ENCODE measurements at regions not wholly inside any gene's neighbourhood (a gene's known extent, or its start where the extent isn't known, plus 50 kb on each side); places are given as distances from the start of the nearest gene placed in this dataset.

DNA sequence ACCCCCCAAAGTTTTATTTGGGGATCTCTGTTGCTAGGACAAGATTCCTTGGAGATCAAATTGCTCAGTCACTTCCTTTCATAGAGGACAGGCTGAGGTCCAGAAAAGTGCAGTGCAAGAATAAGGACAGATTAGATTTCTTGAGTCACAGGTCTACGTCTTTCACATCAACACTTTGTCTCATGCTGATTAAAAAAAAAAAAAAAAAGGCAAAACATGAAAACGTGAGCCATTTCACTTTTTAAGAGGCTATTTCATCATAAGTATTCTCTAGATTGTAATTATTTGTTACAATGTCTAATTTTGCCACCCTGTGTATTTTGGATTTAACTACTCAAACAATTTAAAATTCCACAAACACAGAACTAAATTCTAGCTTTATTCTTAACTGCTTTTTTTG, 647.0 kb downstream of the TRAM1L1 start:
- no peak for DNase-seq
- Histone ChIP-seq H3K4me1 (ENCODE audit: control insufficient read depth, insufficient read depth, low read length, poor library complexity, severe bottlenecking) (no peaks in the 10 kb centered on the region), H3K9me3 (ENCODE audit: control insufficient read depth, low read length) (no peaks in the 10 kb centered on the region), H3K27ac (ENCODE audit: insufficient read depth, low read length, poor library complexity, severe bottlenecking) (no peak overlapping the region), H3K4me3 (ENCODE audit: insufficient read depth, low read depth, low read length, poor library complexity, severe bottlenecking) (no peak overlapping the region), H3K27me3 (replicated peaks; ENCODE audit: control insufficient read depth, insufficient read depth, low read length, poor library complexity, severe bottlenecking) (no peaks in the 10 kb centered on the region), H3K36me3 (ENCODE audit: control insufficient read depth, insufficient read depth, low read length) (no peaks in the 10 kb centered on the region)

GRCh38 chr4:116427666-116428065, 657.7 kb downstream of the TRAM1L1 start:
- H3K4me1 ChIP-seq (ENCODE audit: control insufficient read depth, insufficient read depth, low read length, poor library complexity, severe bottlenecking): no peaks in the 10 kb centered on the region
- H3K4me3 ChIP-seq (ENCODE audit: insufficient read depth, low read depth, low read length, poor library complexity, severe bottlenecking): no peak overlapping the region
- peaks cover 4% of the 10 kb centered on the region for H3K9me3 ChIP-seq (ENCODE audit: control insufficient read depth, low read length)
- H3K36me3 ChIP-seq (ENCODE audit: control insufficient read depth, insufficient read depth, low read length): no peaks in the 10 kb centered on the region
- DNase-seq: no peak
- no peaks in the 10 kb centered on the region for H3K27me3 ChIP-seq (replicated peaks; ENCODE audit: control insufficient read depth, insufficient read depth, low read length, poor library complexity, severe bottlenecking)
- no peak overlapping the region for H3K27ac ChIP-seq (ENCODE audit: insufficient read depth, low read length, poor library complexity, severe bottlenecking)

DNA sequence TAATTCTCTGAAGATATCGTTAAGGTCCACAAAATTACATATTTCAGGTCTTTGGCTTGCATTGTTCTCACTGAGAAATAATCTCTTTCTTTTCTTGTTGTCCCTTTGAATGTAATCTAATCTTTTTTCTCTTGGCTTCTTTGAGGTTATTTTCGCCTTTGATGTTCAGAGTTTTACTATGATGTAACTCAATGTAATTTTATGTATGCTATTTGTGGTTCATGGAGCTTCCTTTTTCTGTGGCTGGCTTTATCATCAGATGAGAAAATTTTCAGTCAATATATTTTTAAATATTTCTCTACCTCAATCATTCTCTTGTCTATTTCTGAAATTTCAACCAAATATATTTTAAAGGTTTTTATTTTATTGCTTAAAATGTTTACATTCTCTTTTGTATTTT, 672.2 kb downstream of the TRAM1L1 start:
- no peaks in the 10 kb centered on the region for H3K27me3 ChIP-seq (replicated peaks; ENCODE audit: control insufficient read depth, insufficient read depth, low read length, poor library complexity, severe bottlenecking)
- H3K9me3 ChIP-seq (ENCODE audit: control insufficient read depth, low read length): no peaks in the 10 kb centered on the region
- no peak overlapping the region for H3K27ac ChIP-seq (ENCODE audit: insufficient read depth, low read length, poor library complexity, severe bottlenecking)
- no peak for DNase-seq
- H3K4me3 ChIP-seq (ENCODE audit: insufficient read depth, low read depth, low read length, poor library complexity, severe bottlenecking): no peak overlapping the region
- H3K4me1 ChIP-seq (ENCODE audit: control insufficient read depth, insufficient read depth, low read length, poor library complexity, severe bottlenecking): no peaks in the 10 kb centered on the region
- H3K36me3 ChIP-seq (ENCODE audit: control insufficient read depth, insufficient read depth, low read length): no peaks in the 10 kb centered on the region

- no peaks in the 10 kb centered on the region for H3K4me1 ChIP-seq (ENCODE audit: control insufficient read depth, insufficient read depth, low read length, poor library complexity, severe bottlenecking)
- no peaks in the 10 kb centered on the region for H3K36me3 ChIP-seq (ENCODE audit: control insufficient read depth, insufficient read depth, low read length)
- no peak for DNase-seq
- H3K4me3 ChIP-seq (ENCODE audit: insufficient read depth, low read depth, low read length, poor library complexity, severe bottlenecking): no peak overlapping the region
- no peaks in the 10 kb centered on the region for H3K9me3 ChIP-seq (ENCODE audit: control insufficient read depth, low read length)
- no peak overlapping the region for H3K27ac ChIP-seq (ENCODE audit: insufficient read depth, low read length, poor library complexity, severe bottlenecking)
- no peaks in the 10 kb centered on the region for H3K27me3 ChIP-seq (replicated peaks; ENCODE audit: control insufficient read depth, insufficient read depth, low read length, poor library complexity, severe bottlenecking)
Observed at GRCh38 chr4:116401293-116401692, 684.1 kb downstream of the TRAM1L1 start.

DNA sequence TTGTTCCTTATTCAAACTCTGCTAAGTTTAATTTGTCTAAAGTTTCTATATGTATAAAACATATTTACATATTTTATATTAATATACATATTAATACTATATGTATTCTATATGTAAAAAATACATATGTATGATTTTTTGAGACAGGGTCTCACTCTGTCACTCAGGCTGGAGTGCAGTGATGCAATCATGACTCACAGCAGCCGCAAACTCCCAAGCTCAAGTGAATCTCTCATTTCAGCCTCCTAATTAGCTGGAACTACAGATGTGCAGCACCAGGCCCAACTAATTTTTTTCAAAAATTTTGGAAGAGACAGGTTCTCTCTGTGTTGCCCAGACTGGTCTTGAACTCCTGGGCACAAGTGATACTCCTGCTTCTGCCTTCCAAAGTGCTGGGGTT, 684.9 kb downstream of the TRAM1L1 start:
- Histone ChIP-seq H3K27ac (ENCODE audit: insufficient read depth, low read length, poor library complexity, severe bottlenecking) (no peak overlapping the region), H3K27me3 (replicated peaks; ENCODE audit: control insufficient read depth, insufficient read depth, low read length, poor library complexity, severe bottlenecking) (no peaks in the 10 kb centered on the region), H3K4me3 (ENCODE audit: insufficient read depth, low read depth, low read length, poor library complexity, severe bottlenecking) (no peak overlapping the region), H3K36me3 (ENCODE audit: control insufficient read depth, insufficient read depth, low read length) (no peaks in the 10 kb centered on the region), H3K4me1 (ENCODE audit: control insufficient read depth, insufficient read depth, low read length, poor library complexity, severe bottlenecking) (no peaks in the 10 kb centered on the region), H3K9me3 (ENCODE audit: control insufficient read depth, low read length) (no peaks in the 10 kb centered on the region)
- DNase-seq: no peak

- Histone ChIP-seq H3K9me3 (ENCODE audit: control insufficient read depth, low read length) (no peaks in the 10 kb centered on the region), H3K4me1 (ENCODE audit: control insufficient read depth, insufficient read depth, low read length, poor library complexity, severe bottlenecking) (no peaks in the 10 kb centered on the region), H3K4me3 (ENCODE audit: insufficient read depth, low read depth, low read length, poor library complexity, severe bottlenecking) (no peak overlapping the region), H3K36me3 (ENCODE audit: control insufficient read depth, insufficient read depth, low read length) (no peaks in the 10 kb centered on the region), H3K27me3 (replicated peaks; ENCODE audit: control insufficient read depth, insufficient read depth, low read length, poor library complexity, severe bottlenecking) (no peaks in the 10 kb centered on the region), H3K27ac (ENCODE audit: insufficient read depth, low read length, poor library complexity, severe bottlenecking) (no peak overlapping the region)
- DNase-seq: no peak
Observed at GRCh38 chr4:116397714-116398113, 687.7 kb downstream of the TRAM1L1 start.

- Histone ChIP-seq H3K27me3 (replicated peaks; ENCODE audit: control insufficient read depth, insufficient read depth, low read length, poor library complexity, severe bottlenecking) (no peaks in the 10 kb centered on the region), H3K4me3 (ENCODE audit: insufficient read depth, low read depth, low read length, poor library complexity, severe bottlenecking) (no peak overlapping the region), H3K4me1 (ENCODE audit: control insufficient read depth, insufficient read depth, low read length, poor library complexity, severe bottlenecking) (no peaks in the 10 kb centered on the region), H3K27ac (ENCODE audit: insufficient read depth, low read length, poor library complexity, severe bottlenecking) (no peak overlapping the region), H3K36me3 (ENCODE audit: control insufficient read depth, insufficient read depth, low read length) (no peaks in the 10 kb centered on the region), H3K9me3 (ENCODE audit: control insufficient read depth, low read length) (no peaks in the 10 kb centered on the region)
- DNase-seq: no peak
Observed at GRCh38 chr4:116397291-116397690, 688.1 kb downstream of the TRAM1L1 start.

- Histone ChIP-seq H3K9me3 (ENCODE audit: control insufficient read depth, low read length) (no peaks in the 10 kb centered on the region), H3K27me3 (replicated peaks; ENCODE audit: control insufficient read depth, insufficient read depth, low read length, poor library complexity, severe bottlenecking) (no peaks in the 10 kb centered on the region), H3K36me3 (ENCODE audit: control insufficient read depth, insufficient read depth, low read length) (no peaks in the 10 kb centered on the region), H3K4me3 (ENCODE audit: insufficient read depth, low read depth, low read length, poor library complexity, severe bottlenecking) (no peak overlapping the region), H3K27ac (ENCODE audit: insufficient read depth, low read length, poor library complexity, severe bottlenecking) (no peak overlapping the region), H3K4me1 (ENCODE audit: control insufficient read depth, insufficient read depth, low read length, poor library complexity, severe bottlenecking) (no peaks in the 10 kb centered on the region)
- DNase-seq: no peak
Observed at GRCh38 chr4:116395408-116395807, 690.0 kb downstream of the TRAM1L1 start.

- Histone ChIP-seq H3K9me3 (ENCODE audit: control insufficient read depth, low read length) (no peaks in the 10 kb centered on the region), H3K36me3 (ENCODE audit: control insufficient read depth, insufficient read depth, low read length) (no peaks in the 10 kb centered on the region), H3K4me1 (ENCODE audit: control insufficient read depth, insufficient read depth, low read length, poor library complexity, severe bottlenecking) (no peaks in the 10 kb centered on the region), H3K27ac (ENCODE audit: insufficient read depth, low read length, poor library complexity, severe bottlenecking) (no peak overlapping the region), H3K4me3 (ENCODE audit: insufficient read depth, low read depth, low read length, poor library complexity, severe bottlenecking) (no peak overlapping the region), H3K27me3 (replicated peaks; ENCODE audit: control insufficient read depth, insufficient read depth, low read length, poor library complexity, severe bottlenecking) (no peaks in the 10 kb centered on the region)
- DNase-seq: no peak
Observed at GRCh38 chr4:116391020-116391419, 694.4 kb downstream of the TRAM1L1 start.

GRCh38 chr4:116389139-116389538, 696.2 kb downstream of the TRAM1L1 start:
- no peaks in the 10 kb centered on the region for H3K9me3 ChIP-seq (ENCODE audit: control insufficient read depth, low read length)
- DNase-seq: no peak
- H3K27ac ChIP-seq (ENCODE audit: insufficient read depth, low read length, poor library complexity, severe bottlenecking): no peak overlapping the region
- H3K4me1 ChIP-seq (ENCODE audit: control insufficient read depth, insufficient read depth, low read length, poor library complexity, severe bottlenecking): no peaks in the 10 kb centered on the region
- no peaks in the 10 kb centered on the region for H3K27me3 ChIP-seq (replicated peaks; ENCODE audit: control insufficient read depth, insufficient read depth, low read length, poor library complexity, severe bottlenecking)
- no peak overlapping the region for H3K4me3 ChIP-seq (ENCODE audit: insufficient read depth, low read depth, low read length, poor library complexity, severe bottlenecking)
- no peaks in the 10 kb centered on the region for H3K36me3 ChIP-seq (ENCODE audit: control insufficient read depth, insufficient read depth, low read length)

GRCh38 chr4:116387937-116388474, 697.4 kb downstream of the TRAM1L1 start:
- DNase-seq: no peak
- H3K9me3 ChIP-seq (ENCODE audit: control insufficient read depth, low read length): no peaks in the 10 kb centered on the region
- no peak overlapping the region for H3K4me3 ChIP-seq (ENCODE audit: insufficient read depth, low read depth, low read length, poor library complexity, severe bottlenecking)
- no peak overlapping the region for H3K27ac ChIP-seq (ENCODE audit: insufficient read depth, low read length, poor library complexity, severe bottlenecking)
- no peaks in the 10 kb centered on the region for H3K36me3 ChIP-seq (ENCODE audit: control insufficient read depth, insufficient read depth, low read length)
- H3K27me3 ChIP-seq (replicated peaks; ENCODE audit: control insufficient read depth, insufficient read depth, low read length, poor library complexity, severe bottlenecking): no peaks in the 10 kb centered on the region
- no peaks in the 10 kb centered on the region for H3K4me1 ChIP-seq (ENCODE audit: control insufficient read depth, insufficient read depth, low read length, poor library complexity, severe bottlenecking)
